GM21423 (cell line): ENCODE measurements at regions not wholly inside any gene's neighbourhood (a gene's known extent, or its start where the extent isn't known, plus 50 kb on each side); places are given as distances from the start of the nearest gene placed in this dataset.

Experiments
- ATAC-seq: cut with Tn5 transposase; IDR thresholded peaks from one replicate; pipeline ENCODE4 v1.9.1; 2021; ENCODE audit warnings: mild to moderate bottlenecking, moderate library complexity; ENCODE audit not compliant: unreplicated experiment

- ATAC-seq, result no peak
These were observed 600.3 kb downstream of the OTOL1 start for GRCh38 chr3:162096874-162097273.

GRCh38 chr3:162103808-162104207, 607.2 kb downstream of the OTOL1 start:
- ATAC-seq, result no peak

- no peak for ATAC-seq
These were observed 615.3 kb downstream of the OTOL1 start for GRCh38 chr3:162111861-162112260.

GRCh38 chr3:162112719-162113118, 616.1 kb downstream of the OTOL1 start:
- no peak for ATAC-seq

GRCh38 chr3:162117961-162118360, 621.4 kb downstream of the OTOL1 start:
- ATAC-seq, result no peak

- no peak for ATAC-seq
These were observed 623.0 kb downstream of the OTOL1 start for GRCh38 chr3:162119651-162120050.

GRCh38 chr3:162122405-162122804, 625.8 kb downstream of the OTOL1 start:
- no peak for ATAC-seq

GRCh38 chr3:162125790-162126189, 629.2 kb downstream of the OTOL1 start:
- ATAC-seq, result no peak

- ATAC-seq, result no peak
These were observed 634.0 kb downstream of the OTOL1 start for GRCh38 chr3:162130582-162130981.

- no peak for ATAC-seq
These were observed 636.4 kb downstream of the OTOL1 start for GRCh38 chr3:162132981-162133380.

GRCh38 chr3:162134571-162134970, 638.0 kb downstream of the OTOL1 start:
- peak; percentile 49 for ATAC-seq

GRCh38 chr3:162136136-162136535, 639.5 kb downstream of the OTOL1 start:
- no peak for ATAC-seq

- ATAC-seq, result no peak
These were observed 641.9 kb downstream of the OTOL1 start for GRCh38 chr3:162138509-162138908.

- ATAC-seq, result no peak
These were observed 643.2 kb downstream of the OTOL1 start for GRCh38 chr3:162139841-162140240.

GRCh38 chr3:162141272-162141791, 644.7 kb downstream of the OTOL1 start:
- no peak for ATAC-seq

GRCh38 chr3:162142511-162142910, 645.9 kb downstream of the OTOL1 start:
- ATAC-seq, result no peak

- ATAC-seq, result no peak
These were observed 646.6 kb downstream of the OTOL1 start for GRCh38 chr3:162143180-162143579.

- no peak for ATAC-seq
These were observed 651.4 kb downstream of the OTOL1 start for GRCh38 chr3:162147996-162148395.

- no peak for ATAC-seq
These were observed 654.2 kb downstream of the OTOL1 start for GRCh38 chr3:162150790-162151189.

GRCh38 chr3:162152636-162153035, 656.0 kb downstream of the OTOL1 start:
- ATAC-seq, result no peak

- no peak for ATAC-seq
These were observed 665.0 kb downstream of the OTOL1 start for GRCh38 chr3:162161595-162161994.

GRCh38 chr3:162165346-162165745, 668.7 kb downstream of the OTOL1 start:
- no peak for ATAC-seq

GRCh38 chr3:162166543-162166942, 669.9 kb downstream of the OTOL1 start:
- no peak for ATAC-seq

- no peak for ATAC-seq
These were observed 672.1 kb downstream of the OTOL1 start for GRCh38 chr3:162168715-162169114.
